PC-9 (cell line): ENCODE measurements at regions not wholly inside any gene's neighbourhood (a gene's known extent, or its start where the extent isn't known, plus 50 kb on each side); places are given as distances from the start of the nearest gene placed in this dataset.

ENCODE experiments used
- CTCF ChIP-seq: fragments of 200-600 bp; sonication (generic); conservative IDR thresholded peaks from 2 replicates; pipeline ENCODE4 v1.6.1; 2017; ENCODE audit warnings: mixed run types, antibody characterized with exemption, mild to moderate bottlenecking, moderate library complexity
- EZH2 ChIP-seq: fragments of 200-600 bp; sonication (generic); IDR thresholded peaks from 2 replicates; pipeline ENCODE4 v1.8.0; 2017; ENCODE audit warnings: antibody characterized with exemption, low read depth

GRCh38 chr2:215683295-215683694, 247.4 kb upstream of the FN1 start:
- no peak for TF ChIP-seq CTCF
- no peak for TF ChIP-seq EZH2
